Urinary bladder (tissue), 4 donors: ENCODE measurements at regions not wholly inside any gene's neighbourhood (a gene's known extent, or its start where the extent isn't known, plus 50 kb on each side); places are given as distances from the start of the nearest gene placed in this dataset. TPM values are rescaled to one million over a fixed set of nuclear protein-coding genes. Genes with fewer than 3 reads are reported as not detected.

Source experiments
- DNase-seq: peaks from one replicate; pipeline ENCODE4 v3.0.0-alpha.2; 2015; ENCODE audit errors: extremely low spot score
- H3K27ac ChIP-seq: one replicate; pipeline ENCODE4 v1.5.1; 2013; ENCODE audit warnings: low read depth, mild to moderate bottlenecking, moderate library complexity
- H3K36me3 ChIP-seq: one replicate; pipeline ENCODE4 v1.6.1; 2013; ENCODE audit warnings: mild to moderate bottlenecking, moderate library complexity; ENCODE audit not compliant: insufficient read depth
- H3K4me1 ChIP-seq: one replicate; pipeline ENCODE4 v1.6.1; 2013; ENCODE audit warnings: mild to moderate bottlenecking, moderate library complexity; ENCODE audit not compliant: insufficient read depth
- H3K4me3 ChIP-seq: one replicate; pipeline ENCODE4 v1.5.1; 2013; ENCODE audit warnings: low read depth, low read length
- WGBS: extraction: QIAGEN DNeasy Blood & Tissue Kit; methylation state at CpG from one replicate; pipeline ENCODE4 v1.1.7; 2013; 5-methylcytosine and 5-hydroxymethylcytosine counted together
- small RNA-seq: library from RNA; depleted of rRNA; stranded (forward); fragments of <200 nt; gene quantifications from one replicate; pipeline ENCODE3, GENCODE V24; 2014
- donor health status: healthy with polysubstance abuse.
- donor health status: healthy.

- WGBS, result 23% methylated on average over 11 of the region's 11 CpGs
- DNase-seq, result no peak
Measured at GRCh38 chr6:148271711-148272439, 70.8 kb upstream of the SASH1 start.

GRCh38 chr6:148272597-148272996, 70.0 kb upstream of the SASH1 start:
- no peak overlapping the region for H3K4me3 ChIP-seq
- DNase-seq, result no peak

More at GRCh38 chr6:148271711-148272439, 70.8 kb upstream of the SASH1 start:
- Histone ChIP-seq H3K4me3 (no peak overlapping the region), H3K4me1 (no peaks in the 10 kb centered on the region), H3K36me3 (no peaks in the 10 kb centered on the region), H3K27ac (no peak overlapping the region)

GRCh38 chr6:148273962-148274752, 68.5 kb upstream of the SASH1 start:
- Histone ChIP-seq H3K36me3 (no peaks in the 10 kb centered on the region), H3K27ac (no peak overlapping the region), H3K4me1 (no peaks in the 10 kb centered on the region), H3K4me3 (no peak overlapping the region)
- WGBS, result 91% methylated on average over 5 of the region's 5 CpGs
- DNase-seq, result no peak

More at GRCh38 chr6:148272597-148272996, 70.0 kb upstream of the SASH1 start:
- H3K4me1 ChIP-seq, result no peaks in the 10 kb centered on the region
- H3K36me3 ChIP-seq, result no peaks in the 10 kb centered on the region
- 49% methylated on average over 7 of the region's 7 CpGs for WGBS
- H3K27ac ChIP-seq, result no peak overlapping the region

GRCh38 chr6:148274809-148275208, 67.8 kb upstream of the SASH1 start:
- 92% methylated on average over 2 of the region's 2 CpGs for WGBS
- Histone ChIP-seq H3K4me1 (no peaks in the 10 kb centered on the region), H3K27ac (no peak overlapping the region), H3K36me3 (no peaks in the 10 kb centered on the region), H3K4me3 (no peak overlapping the region)
- no peak for DNase-seq

- no peak overlapping the region for H3K27ac ChIP-seq
- no peaks in the 10 kb centered on the region for H3K36me3 ChIP-seq
- WGBS, result 90% methylated on average over 2 of the region's 2 CpGs
- no peak overlapping the region for H3K4me3 ChIP-seq
- DNase-seq, result no peak
- no peaks in the 10 kb centered on the region for H3K4me1 ChIP-seq
Measured at GRCh38 chr6:148285205-148285604, 57.4 kb upstream of the SASH1 start.

GRCh38 chr6:148286563-148286962, 56.1 kb upstream of the SASH1 start:
- DNase-seq, result no peak
- WGBS, result 90% methylated on average over 5 of the region's 5 CpGs

GRCh38 chr6:148287623-148288333, 54.9 kb upstream of the SASH1 start:
- no peak for DNase-seq
- Histone ChIP-seq H3K36me3 (no peaks in the 10 kb centered on the region), H3K4me3 (no peak overlapping the region), H3K4me1 (no peaks in the 10 kb centered on the region), H3K27ac (no peak overlapping the region)
- WGBS, result 92% methylated on average over 15 of the region's 15 CpGs

More at GRCh38 chr6:148286563-148286962, 56.1 kb upstream of the SASH1 start:
- H3K4me1 ChIP-seq, result no peaks in the 10 kb centered on the region
- no peaks in the 10 kb centered on the region for H3K36me3 ChIP-seq
- no peak overlapping the region for H3K4me3 ChIP-seq
- H3K27ac ChIP-seq, result no peak overlapping the region

- H3K27ac ChIP-seq, result no peak overlapping the region
- H3K4me1 ChIP-seq, result no peaks in the 10 kb centered on the region
- no peaks in the 10 kb centered on the region for H3K36me3 ChIP-seq
- H3K4me3 ChIP-seq, result no peak overlapping the region
- no peak for DNase-seq
- WGBS, result 88% methylated on average over 4 of the region's 4 CpGs
Measured at GRCh38 chr6:148288541-148288940, 54.1 kb upstream of the SASH1 start.

- Histone ChIP-seq H3K4me1 (no peaks in the 10 kb centered on the region), H3K27ac (no peak overlapping the region), H3K36me3 (no peaks in the 10 kb centered on the region), H3K4me3 (no peak overlapping the region)
- DNase-seq, result no peak
- 94% methylated on average over 6 of the region's 6 CpGs for WGBS
Measured at GRCh38 chr6:148289153-148289552, 53.5 kb upstream of the SASH1 start.

- DNase-seq, result no peak
- 64% methylated on average over 1 of the region's 1 CpG for WGBS
- no peak overlapping the region for H3K4me3 ChIP-seq
- H3K27ac ChIP-seq, result no peak overlapping the region
- H3K4me1 ChIP-seq, result no peaks in the 10 kb centered on the region
- H3K36me3 ChIP-seq, result no peaks in the 10 kb centered on the region
Measured at GRCh38 chr6:148291876-148292275, 50.8 kb upstream of the SASH1 start.

Small RNA genes in the stretch of these regions (small RNA-seq; reads per million reads assigned to genes)
- not detected for gene RNU6-1222P
